GM21529 (cell line): ENCODE measurements at regions not wholly inside any gene's neighbourhood (a gene's known extent, or its start where the extent isn't known, plus 50 kb on each side); places are given as distances from the start of the nearest gene placed in this dataset.

ENCODE experiments used
- ATAC-seq: cut with Tn5 transposase; IDR thresholded peaks from one replicate; pipeline ENCODE4 v1.9.1; 2021; ENCODE audit not compliant: unreplicated experiment

DNA sequence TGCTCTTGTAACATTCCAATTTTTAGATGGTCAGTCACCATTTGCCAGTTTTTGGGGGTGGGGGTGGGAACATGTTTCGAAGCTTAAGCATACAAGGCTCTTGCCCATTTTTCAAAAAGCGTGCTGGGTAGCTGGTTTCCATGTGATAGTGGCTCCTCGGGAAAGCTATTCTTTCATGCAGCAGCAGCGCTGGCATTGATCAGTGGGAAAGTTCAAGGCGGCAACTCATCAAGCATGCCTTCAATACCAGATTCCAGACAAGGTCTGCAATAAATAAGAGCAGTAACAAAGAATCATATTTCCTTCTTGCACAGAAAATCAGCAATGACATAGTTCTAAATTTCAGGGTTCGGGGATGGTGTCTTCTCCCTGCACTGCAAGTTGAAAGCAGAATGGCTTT is 133.5 kb upstream of the ONECUT1 start:
- ATAC-seq, result no peak

DNA sequence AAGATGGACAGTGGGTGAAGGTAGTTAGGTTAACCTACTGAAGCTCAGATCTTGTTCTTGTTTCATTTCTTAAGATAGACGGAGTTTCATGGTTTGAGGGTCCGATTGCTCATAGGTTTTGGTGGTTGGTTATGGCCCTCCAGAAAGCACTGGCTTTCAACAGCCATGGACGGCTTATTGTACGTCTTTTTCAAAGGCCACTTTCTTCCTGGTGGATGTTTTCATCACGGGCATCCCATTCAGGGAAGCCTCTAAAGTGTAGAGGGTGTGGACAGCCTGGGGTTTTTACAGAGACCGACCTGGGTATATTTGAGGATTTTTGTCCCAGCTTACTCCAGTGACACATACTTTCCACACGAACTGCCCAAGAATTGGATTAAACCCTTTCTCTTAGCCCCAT is 132.7 kb upstream of the ONECUT1 start:
- no peak for ATAC-seq

DNA sequence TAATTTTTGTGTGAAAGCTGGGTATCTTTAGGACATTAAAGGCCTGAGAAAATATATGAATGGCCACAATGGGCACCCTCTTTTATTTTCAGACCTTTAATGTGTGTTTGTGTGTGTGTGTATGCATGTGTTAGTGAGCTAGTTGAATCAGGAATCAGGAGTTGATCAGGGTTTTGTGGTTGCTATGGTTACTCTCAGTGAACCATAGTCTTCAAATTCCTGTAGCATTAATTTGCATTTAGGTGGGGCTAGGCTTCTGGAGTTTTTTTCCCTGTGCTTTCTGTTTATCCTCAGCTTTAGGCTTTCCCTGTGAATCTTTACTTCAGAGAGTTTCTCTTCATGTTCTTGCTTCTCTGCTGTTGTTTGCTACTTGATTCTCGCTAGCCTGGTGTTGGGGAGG is 122.0 kb upstream of the ONECUT1 start:
- no peak for ATAC-seq

DNA sequence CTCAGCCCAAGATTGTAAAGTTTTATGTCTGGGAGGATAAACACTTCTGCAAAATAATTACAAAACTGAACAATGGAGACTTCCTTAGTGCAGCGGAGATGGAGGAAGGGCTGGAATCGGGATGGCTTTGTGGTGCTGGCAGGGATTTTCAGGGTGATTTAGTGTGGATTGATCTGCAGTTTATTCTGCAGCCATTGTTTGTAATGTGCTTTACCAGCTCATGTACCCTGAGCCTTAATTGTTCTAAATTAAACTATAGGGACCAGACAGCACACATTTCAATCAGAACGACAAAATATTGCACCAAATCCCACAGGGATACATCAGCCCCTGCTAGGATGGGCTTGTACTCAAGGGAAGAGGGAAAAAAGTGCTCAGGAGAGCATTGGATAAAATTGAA is 103.2 kb upstream of the ONECUT1 start:
- ATAC-seq, result no peak

DNA sequence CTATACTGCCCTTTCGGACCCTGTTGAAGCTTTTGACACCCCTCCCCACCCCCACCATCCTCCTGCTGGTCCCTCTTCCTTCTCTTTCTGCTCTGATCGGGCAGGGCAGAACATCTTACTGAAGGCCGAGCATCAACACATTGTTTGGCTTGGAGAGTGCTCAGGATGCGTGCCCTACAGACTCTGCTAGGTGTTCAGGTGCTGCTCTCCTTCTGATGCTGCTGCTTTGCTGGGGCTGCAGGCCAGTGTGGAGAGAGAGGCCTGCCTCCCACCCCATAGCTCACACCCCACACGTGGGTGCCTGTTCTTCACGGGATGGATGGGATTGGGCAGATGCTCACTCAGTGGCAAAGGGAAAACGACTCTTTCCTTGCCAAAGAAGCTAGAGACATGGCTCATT is 89.8 kb upstream of the ONECUT1 start:
- no peak for ATAC-seq

DNA sequence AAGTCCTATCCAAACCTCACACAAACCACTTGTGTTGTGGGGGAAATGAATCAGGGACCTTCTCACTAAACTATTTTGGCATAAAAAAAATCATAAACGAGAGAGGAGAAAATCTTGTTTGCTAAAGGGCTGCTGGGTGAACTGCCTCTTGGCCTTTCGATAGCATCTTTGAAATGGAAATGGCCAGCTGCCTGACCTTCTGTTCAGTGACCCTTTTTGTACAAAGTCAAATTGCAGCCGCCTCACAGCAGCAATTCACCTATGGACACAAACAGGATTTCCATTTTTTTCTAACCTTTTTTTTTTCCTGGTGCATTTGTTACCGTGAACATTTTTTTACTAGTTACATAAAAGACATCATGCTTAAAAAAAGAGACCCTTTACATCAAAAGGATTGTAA is 89.0 kb upstream of the ONECUT1 start:
- ATAC-seq, result no peak

DNA sequence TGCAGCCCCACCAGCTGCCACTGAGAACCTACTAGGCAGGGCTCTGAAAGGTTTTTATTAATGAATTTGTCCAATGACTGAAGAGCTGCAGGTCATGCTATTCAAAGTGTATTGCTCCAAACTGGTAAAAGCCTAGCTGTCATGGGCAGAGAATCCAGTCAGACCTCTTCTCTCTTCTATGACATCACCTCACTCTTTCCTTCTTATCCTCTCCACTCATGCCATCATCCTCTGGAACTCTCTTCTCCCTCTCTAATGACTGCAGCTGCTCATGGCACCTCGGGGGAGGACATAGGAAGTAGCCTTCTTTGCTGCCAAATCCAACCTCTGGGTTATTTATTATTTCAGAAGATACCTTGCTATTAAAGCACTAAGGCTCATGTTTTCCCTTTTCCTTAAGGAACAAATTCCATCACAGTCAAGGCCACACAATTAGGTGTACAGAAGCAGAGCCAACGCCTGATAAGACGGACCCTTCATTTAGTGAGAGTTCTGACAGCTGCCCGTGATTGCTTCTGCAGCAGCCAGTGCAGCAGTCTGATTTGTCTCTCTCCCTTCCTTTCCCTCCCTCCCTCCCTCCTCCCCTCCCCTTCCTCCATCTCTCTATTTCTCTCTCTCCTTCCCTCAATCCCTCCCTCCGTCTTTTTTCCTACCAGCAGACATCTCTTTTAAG is 87.0 kb upstream of the ONECUT1 start:
- ATAC-seq, result no peak

DNA sequence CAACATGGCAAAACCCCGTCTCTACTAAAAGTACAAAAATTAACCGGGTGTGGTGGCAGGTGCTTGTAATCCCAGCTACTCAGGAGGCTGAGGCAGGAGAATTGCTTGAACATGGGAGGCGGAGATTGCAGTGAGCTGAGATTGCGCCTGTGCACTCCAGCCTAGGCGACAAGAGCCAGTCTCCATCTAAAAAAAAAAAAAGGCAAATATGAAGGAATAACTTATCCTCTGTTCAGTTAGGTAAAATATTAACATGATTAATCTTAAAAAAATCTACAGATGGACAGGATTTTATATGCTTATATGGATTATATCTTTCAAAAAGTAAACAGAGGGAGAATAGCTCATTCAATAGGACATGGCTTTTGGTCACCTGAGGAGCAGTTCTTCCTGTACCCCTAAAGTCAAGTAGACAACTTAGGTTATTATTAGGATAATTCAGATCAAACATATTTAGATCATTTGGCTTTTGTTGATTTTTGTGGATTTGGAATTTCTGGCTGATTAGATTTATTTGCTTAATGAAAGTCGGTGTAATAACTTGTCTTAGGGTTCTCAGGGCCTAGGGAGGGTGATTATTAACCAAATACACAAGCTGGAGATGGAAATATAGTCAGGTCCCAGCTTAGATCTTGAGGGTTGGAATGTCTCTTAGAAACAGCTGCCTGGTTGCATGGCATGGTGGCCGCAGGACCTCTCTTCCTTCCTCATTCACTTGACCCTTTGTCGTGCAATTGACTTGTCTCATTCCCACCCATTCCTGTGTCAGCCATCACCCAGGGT is 82.1 kb upstream of the ONECUT1 start:
- ATAC-seq, result no peak

DNA sequence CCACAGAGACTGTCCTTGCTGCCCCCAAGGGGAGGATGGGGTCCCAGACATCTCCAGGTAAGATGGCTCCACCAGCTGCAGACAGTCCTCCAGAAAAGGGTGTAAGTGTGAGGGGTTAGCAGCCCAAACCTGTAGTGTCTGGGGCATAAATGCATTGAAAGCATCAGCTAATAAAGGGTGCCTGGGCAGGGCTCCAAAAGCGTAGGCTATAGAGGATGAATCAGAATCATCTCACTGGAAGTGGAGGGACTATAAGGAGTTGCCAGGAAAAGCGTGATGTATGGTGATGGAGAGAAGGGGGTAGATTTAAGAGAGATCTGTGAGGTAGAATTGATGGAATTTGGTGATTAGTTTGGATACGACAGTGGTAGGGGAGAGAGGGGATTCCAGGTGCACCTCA is 79.9 kb upstream of the ONECUT1 start:
- no peak for ATAC-seq

DNA sequence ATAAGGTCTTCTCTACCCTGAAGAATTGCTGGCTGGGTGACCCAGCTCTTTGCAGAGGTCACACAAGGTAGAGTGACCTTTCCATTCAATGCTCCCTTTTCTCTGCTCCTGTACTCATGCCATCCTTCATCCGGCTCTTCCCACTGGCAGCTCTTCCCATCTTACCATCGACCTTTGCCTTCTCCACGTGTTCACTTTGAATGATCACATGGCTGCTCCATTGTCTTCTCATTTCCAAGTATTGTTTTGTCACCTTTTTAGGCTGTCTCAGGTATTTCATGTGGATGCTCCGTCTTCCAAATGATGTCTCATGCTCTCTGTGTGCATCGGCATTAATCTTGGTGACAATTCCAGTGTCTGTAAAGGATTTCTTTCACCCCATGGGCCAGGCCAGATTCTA is 76.6 kb upstream of the ONECUT1 start:
- no peak for ATAC-seq

DNA sequence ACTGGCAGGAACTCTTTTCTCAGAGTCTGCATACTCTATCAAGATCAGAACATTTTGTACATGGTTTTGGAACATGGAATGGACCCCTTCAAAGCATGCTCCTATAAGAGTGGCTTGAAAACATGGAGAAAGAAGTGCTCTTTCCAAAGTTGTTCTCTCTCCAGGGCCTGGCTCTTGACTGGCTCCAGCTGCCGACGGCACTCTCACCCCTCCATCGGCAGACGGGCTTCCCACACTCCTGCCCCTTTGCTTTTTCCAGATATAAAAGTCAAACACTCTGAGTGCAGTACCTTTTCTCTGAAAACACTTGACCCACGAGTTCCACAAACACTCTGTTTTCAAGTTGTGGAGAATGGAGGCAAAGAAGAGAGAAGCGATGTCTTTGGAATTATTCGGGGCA is 72.5 kb upstream of the ONECUT1 start:
- ATAC-seq, result no peak

DNA sequence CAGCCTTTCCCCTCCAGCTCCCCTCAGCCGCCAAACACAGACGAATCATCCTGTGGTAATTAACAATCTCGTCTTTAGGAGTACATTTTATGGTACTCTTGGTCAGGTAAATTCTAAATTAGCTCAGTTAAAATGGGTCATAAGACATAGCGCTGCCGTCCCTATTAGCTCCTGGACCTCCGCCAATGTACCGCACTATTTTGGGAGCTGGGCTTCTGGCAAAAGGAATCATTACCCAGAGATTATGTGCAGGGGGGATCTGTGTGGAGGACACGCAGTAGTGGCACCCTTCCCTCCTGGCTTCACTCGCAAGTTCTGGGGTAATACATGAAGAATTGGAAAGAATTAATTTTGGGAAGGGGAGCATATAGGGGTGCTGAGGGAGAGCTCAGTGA is 68.6 kb upstream of the ONECUT1 start:
- ATAC-seq, result no peak

DNA sequence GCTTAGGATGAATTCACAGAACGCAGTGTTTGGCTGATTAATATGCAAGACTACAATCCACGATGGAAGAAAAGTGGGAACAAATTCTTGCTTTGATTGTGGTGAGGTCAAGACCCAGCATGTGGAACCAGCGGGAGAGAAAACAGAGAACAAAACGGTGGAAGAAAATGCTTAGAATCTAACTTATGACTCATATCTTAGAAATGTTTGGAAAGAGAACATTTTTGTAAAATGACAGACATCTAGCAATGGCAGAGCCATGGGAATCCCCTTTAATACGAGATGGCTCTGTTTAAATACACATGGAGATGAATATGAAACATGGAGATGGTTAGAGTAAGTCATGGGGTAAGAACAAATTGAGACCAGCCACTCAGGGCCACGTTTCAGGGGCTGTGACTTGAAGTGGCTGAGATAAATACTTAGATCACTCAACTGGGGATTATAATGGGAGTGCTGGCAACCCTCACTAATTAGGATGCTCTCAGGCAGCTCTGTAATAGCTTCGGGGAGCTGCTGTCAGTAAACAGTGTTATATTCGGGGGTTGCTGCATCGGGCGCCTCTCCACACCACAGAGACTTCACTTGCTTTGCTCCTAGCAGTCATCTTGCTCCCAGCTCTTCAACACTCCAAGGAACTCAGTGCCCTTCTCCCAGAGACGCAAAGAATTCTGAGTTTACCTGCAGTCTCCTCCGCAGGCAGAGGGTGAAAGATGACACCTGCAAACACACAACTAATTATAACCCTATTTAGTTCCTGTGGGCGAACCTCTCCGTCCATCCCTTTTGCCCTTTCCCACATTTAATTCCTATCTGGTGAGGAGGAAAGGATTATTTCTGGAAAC is 68.0 kb upstream of the ONECUT1 start:
- no peak for ATAC-seq

DNA sequence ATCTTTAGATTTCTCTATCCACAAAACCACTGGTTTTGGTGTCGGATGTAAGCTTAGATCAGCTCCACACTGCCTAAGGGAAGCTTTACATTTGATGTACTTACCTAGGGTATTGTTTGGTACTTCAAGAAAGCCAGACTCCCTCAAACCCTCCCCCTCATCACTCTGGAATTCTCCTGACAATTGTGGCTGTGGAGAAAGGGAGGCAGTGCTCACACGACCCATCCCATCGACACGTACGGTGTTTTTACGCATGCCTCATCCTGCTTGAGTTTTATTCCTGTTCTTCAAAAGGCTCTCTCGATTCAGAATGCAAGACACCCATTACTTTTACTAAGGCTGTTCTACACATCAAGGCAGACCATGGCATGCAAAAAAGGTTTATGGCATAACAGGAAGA is 67.3 kb upstream of the ONECUT1 start:
- ATAC-seq, result no peak

DNA sequence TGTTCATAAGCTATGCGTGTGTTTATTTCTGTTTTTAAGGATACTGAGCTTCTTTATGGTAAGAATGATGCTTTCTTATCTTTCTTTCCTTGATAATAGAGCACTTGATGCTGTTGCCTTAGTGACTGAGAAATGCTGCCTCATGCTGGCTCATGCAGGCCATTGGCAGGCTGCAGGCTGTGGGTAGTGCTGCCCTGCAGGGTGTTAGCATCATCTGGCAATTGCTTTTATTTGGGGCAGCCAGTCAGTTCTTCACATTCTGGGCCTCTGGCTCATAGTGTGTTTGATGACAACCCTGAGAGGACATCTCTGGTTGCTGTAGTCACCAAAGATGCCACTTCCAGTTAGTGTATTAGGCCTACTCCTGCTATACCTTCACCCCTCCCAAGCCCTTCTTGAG is 66.2 kb upstream of the ONECUT1 start:
- ATAC-seq, result no peak

DNA sequence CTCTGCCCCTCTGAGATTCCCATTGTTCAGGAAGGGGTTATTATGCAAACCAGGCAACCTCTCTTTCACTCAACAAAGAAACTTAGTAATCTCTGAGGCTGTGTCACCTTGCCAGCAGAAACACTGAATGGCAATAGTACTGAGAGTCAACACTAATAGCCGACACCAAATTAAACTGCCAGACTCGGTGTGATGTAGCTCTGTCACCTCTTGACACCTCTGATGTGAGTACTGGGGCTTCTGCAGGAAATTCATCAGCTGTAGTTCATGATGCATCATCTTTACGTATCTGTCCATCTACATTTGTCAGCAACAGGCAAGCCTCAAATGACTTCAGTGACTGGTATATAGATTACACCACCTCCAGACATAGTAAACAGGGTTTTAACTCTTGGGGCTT is 65.0 kb upstream of the ONECUT1 start:
- ATAC-seq, result no peak

DNA sequence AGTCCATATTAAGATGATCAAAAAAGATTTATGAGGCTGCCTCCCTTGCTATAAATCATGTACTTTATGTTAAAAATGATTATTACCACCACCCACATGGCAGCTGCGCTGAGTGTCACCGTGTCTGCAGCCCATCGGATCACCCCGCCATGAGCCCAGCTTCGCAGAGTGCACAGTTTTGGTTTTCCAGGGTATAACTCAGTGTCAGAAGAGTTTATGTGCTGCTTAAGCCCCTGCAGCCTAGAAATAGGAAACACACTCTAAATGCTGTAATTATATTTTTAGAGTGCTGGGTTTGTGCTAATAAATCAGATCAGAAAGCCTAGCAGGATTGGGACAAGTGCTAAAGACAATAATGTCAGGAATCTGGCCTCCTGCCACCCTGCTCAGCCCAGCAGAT is 54.7 kb upstream of the ONECUT1 start:
- no peak for ATAC-seq
